Activated naive CD4-positive, alpha-beta T cell treated with Interleukin-2 at 50 U/mL for 16 hours (primary cell): ENCODE measurements at regions not wholly inside any gene's neighbourhood (a gene's known extent, or its start where the extent isn't known, plus 50 kb on each side); places are given as distances from the start of the nearest gene placed in this dataset.
"Not testable (repeated sequence)": the region's sequence is repeated elsewhere in the genome, so short reads cannot be mapped to it uniquely, and the experiment has no call there.

Source experiments
- DNase-seq: peaks from one replicate; pipeline ENCODE4 v3.0.0-alpha.2; 2020

GRCh38 chr5:101159006-101159405 is 255.9 kb upstream of the ST8SIA4 start:
- DNase-seq: no peak

- DNase-seq: no peak
Measured at GRCh38 chr5:101153526-101153925, 250.4 kb upstream of the ST8SIA4 start.

- DNase-seq: no peak
Measured at GRCh38 chr5:101143526-101143925, 240.4 kb upstream of the ST8SIA4 start.

DNA sequence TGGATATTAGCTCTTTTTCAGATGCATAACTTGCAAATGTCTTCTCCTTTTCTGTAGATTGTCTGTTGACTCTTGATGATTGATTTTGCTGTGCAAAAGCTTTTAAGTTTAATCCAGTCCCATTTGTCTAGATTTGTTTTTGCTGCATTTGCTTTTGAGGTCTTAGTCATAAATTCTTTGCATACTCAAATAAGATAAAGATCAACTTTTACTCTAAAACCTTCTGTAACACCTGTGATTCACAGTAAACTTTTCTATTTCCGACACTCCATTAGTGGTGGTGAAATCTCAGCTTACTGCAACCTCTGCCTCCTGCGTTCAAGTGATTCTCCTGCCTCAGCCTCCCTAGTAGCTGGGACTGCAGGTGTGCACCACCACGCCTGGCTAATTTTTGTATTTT is 239.0 kb upstream of the ST8SIA4 start:
- no peak for DNase-seq

DNA sequence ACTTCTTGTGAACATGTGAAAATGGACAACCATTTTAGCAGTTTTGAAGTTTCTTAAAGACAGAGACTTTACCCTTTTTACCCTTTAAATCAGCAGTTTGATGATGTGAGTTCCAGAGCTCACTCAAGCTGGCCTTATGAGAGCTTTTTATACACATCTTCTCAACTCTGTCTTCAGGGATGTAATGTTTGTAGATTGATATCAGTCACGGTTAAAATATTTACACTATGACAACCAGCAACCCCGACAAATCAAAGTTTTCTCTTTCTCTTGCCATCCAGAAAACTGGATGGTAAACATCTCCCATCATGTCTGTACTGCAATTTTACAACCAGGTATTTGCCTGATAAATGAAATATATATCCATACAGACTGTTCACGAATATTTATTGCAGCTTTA is 233.4 kb upstream of the ST8SIA4 start:
- no peak for DNase-seq

DNA sequence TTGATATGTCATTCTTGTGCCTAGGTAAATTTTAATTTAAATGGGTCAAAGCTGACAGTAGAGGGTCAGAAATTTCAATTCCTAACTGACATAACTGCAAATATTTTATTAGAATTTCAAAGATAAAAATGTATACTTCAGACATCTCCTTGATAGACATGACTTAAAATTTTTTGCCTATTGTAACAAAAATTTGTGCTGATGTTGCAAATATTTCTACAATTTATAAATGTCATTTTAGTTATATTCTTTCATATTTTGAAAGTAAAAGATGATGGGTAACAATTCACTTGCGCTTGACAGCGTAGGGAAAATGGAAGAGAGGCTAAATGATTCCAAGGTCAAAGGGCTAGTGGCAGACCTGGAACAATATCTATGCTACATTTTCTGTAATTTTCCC is 220.3 kb upstream of the ST8SIA4 start:
- DNase-seq: no peak

DNA sequence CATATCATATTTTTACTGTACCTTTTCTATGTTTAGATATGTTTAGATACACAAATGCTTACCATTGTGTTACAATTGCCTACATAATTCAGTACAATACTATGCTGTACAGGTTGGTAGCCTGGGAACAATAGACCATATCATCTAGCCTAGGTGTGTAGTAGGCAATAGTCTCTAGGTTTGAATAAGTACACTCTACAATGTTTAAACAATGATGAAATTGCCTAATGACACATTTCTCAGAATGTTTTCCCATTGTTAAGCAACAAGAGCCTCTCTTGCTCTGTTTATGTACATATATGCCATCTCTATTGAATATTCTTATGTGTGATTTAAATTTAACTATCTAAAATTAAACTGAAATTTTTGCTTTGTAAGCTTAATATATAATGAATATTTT is 209.6 kb upstream of the ST8SIA4 start:
- DNase-seq: no peak

GRCh38 chr5:101103874-101104273 is 200.8 kb upstream of the ST8SIA4 start:
- no peak for DNase-seq

DNA sequence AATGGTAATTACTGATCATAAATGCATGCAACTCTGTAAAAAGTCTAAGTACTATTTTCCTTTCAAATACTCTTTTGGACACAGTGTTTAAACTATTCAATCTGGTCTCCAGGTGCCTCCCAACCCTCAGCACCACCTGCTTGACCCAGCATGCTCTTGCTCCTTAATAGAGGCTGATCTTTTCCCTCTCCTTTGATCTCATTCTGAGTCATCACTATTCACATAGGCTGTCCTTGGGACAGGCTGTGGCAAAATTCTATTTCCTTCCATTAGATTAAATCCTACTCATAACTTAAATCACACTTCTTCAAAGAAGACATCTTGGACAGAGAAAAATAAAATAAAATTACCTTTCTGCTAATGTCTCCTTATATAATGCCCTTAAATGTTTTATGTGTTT is 199.4 kb upstream of the ST8SIA4 start:
- no peak for DNase-seq

DNA sequence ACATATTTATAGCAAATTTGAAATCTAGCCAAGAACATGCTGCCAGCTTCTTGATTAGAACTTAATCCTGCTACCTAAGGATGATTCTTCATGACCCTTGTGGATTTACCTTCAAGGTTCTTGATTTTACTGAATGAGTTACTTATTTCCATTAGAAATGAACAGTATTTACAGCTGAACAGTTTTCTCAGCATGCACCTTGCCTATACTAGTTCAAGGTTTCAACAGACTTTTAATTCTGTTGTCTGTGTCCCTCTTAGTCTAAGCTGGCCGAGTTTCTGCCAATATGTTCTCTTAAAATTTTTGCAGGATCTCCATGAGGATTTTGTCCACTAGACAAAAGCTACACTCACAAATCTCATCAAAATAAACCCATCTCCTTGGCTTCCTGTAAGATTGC is 188.8 kb upstream of the ST8SIA4 start:
- no peak for DNase-seq

GRCh38 chr5:101084353-101084752 is 181.3 kb upstream of the ST8SIA4 start:
- no peak for DNase-seq

DNA sequence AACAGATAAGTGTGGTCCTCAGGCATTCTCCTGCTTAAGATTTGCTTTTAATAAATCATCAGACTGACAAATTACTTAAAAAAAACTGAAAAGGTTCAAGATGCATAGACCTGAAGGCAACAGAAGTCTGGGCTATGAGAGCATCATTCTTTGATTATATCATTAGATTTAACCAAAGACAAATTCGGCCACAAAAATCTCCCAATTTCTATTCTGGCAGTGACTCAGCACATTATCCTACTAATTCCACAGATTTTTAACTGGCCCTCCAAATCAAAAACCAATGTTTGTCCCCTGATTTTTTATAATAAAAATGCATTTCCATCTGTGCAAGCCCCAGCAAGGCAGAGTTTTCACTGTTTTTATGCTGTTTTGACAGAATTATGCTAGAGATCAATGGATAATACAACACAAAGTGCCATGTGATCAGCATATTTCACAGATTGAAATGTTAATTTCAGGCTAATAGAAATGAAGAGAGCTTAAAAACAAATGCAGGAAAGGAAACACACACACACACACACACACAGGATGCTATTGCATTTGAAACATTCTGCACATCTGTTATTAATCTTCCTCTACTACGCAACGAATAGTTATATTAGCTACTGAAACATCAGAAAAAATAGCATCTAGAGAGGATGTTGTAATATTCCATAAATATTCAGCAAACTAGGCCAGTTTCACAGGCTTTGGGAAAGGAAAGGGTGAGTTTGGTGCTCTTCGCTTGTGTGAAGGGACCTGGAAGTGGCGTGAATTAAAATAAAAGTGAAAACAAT is 177.6 kb upstream of the ST8SIA4 start:
- no peak for DNase-seq

DNA sequence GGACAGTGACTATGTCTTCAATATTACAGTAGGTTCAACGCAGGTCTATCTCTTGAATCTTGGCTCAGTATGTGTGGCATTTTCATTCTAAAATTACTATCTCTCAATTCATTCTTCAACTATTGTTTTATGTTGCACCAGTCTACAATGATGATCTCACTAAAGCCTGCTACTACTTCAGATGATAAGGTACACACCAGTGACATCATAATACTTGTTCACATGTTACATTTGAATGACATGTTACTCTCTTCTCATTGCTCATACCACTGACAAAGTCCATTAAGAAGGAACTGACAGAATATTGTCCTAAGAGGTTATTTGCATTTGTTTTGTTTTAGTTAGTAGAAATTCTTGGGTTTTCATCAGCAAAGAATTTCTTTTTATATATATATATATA is 165.2 kb upstream of the ST8SIA4 start:
- no peak for DNase-seq

- no peak for DNase-seq
Measured at GRCh38 chr5:101067429-101067828, 164.3 kb upstream of the ST8SIA4 start.

DNA sequence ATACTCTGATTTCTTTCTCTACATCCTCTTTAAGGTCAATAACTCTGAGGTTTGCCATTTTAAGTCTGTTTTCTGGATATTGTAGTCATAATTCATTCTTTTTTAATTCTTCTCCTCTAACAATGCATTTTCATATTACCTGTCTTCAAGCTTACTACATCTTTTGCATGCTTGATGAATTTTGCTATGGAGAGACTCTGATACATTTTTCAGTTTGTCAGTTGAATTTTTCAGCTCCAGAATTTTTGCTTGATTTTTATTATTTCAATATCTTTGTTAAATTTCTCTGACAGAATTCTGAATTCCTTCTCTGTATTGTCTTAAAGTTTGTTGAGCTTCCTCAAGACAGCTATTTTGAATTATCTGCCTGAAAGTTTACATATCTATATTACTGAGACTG is 159.8 kb upstream of the ST8SIA4 start:
- DNase-seq: no peak

GRCh38 chr5:101047181-101047580 is 144.1 kb upstream of the ST8SIA4 start:
- DNase-seq: no peak

- DNase-seq: no peak
Measured at GRCh38 chr5:101045689-101046088, 142.6 kb upstream of the ST8SIA4 start.

DNA sequence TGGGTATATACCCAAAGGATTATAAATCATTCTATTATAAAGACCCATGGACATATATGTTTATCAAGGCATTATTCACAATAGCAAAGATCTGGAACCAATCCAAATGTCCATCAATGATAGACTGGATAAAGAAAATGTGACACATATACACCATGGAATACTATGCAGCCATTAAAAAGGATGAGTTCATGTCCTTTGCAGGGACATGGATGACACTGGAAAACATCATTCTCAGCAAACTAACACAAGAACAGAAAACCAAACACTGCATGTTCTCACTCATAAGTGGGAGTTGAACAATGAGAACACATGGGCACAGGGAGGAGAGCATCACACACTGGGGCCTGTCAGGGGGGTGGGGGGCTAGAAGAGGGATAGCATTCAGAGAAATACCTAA is 136.9 kb upstream of the ST8SIA4 start:
- not testable (repeated sequence) for DNase-seq

- no peak for DNase-seq
Measured at GRCh38 chr5:101036778-101037177, 133.7 kb upstream of the ST8SIA4 start.

DNA sequence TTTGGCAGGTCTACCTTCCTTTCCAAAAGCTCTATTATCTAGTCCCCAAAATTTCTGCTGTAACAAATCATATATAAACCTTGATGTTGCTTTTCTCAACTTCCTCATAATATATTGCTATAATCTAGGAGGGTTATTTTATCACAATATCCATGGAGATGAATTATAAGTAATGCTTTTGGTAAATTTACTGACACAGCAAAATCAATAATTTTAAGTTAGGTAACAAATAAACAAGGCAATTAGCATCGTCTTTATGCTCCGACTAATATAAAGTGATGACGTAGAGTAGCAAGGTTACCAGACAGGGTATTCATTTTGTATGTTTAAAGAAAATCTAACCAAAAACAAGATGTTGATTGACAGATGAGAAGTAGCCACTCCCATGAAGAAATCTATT is 132.3 kb upstream of the ST8SIA4 start:
- no peak for DNase-seq

DNA sequence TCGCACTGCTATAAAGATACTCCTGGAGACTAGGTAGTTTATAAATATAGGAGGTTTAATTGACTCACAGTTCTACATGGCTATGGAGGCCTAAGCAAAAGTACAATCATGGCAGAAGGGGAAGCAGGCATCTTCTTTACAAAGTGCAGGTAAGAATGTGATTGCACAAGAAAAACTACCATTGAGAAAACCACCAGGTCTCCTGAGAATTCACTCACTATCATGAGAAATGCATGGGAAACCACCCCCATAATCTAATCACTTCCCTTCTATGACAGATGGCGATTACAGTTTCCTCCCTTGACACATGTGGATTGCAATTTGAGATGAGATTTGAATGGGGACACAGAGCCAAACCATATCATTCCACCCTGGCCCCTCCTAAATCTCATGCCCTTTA is 121.2 kb upstream of the ST8SIA4 start:
- no peak for DNase-seq

GRCh38 chr5:101018299-101018698 is 115.2 kb upstream of the ST8SIA4 start:
- no peak for DNase-seq

GRCh38 chr5:101012880-101013279 is 109.8 kb upstream of the ST8SIA4 start:
- no peak for DNase-seq

DNA sequence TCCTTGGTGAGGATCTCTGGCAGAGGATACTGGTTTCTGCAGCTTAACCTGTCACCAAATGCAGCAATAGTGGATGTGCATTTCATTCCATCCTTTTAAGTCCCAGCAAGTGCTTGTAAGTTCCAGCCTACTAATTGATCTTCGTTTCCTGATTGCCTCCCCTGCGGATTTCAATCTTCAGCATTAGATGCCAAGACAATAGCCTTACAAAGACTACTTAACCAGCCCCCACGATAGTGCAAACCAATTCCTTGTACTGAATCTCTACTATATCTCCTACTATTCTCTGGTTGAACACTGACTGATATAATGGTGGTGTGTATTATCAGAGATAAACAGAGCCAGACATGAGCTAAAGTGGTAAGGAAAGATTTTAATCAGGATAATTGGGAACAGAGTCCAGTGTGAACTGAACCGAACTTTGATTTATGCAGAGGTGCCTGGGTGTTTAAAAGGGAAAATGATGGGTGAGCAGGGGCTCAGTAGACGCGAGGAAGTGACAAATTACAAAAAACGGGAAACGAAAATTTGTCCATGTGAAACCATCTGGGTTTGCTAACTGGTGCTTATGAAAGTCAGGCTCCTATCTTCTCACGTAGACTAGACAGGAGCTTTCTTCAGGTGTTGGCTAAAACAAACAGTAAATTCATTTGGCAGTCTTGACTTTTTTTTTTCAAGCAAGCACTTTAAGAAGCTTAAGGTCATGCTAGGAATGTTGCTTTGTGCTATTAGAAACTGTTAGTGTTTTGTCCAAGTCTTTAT is 106.9 kb upstream of the ST8SIA4 start:
- DNase-seq: no peak

DNA sequence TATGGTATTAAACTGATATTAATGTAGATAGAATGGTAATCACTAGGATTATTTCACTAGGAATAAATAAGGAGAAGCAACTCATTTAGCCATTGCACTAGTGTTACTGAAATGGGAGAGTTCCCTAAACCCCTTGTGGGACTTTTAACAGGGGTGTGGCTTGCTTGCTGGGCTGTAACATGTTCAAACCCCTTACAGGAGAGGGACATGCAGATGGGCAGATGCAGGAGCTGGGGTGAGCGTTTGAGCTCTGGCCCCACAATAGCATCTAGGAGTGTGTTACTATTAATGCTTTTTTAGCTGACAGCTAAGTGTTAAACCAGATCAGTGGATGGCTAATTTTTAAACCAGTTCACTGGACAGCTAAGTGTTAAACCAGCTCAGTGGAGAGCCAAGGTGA is 89.3 kb upstream of the ST8SIA4 start:
- DNase-seq: no peak
